IgD-negative memory B cell (primary cell): ENCODE measurements at regions not wholly inside any gene's neighbourhood (a gene's known extent, or its start where the extent isn't known, plus 50 kb on each side); places are given as distances from the start of the nearest gene placed in this dataset.

Source experiments
- H3K27ac Mint-ChIP-seq, 3 donors: one replicate each; pipeline ENCODE4 v1.8.0; 2020 to 2022; ENCODE audit warnings: mild to moderate bottlenecking in 3 of 3, mixed read lengths in 3 of 3, moderate library complexity in 1 of 3
- H3K27me3 Mint-ChIP-seq: one replicate; pipeline ENCODE4 v1.8.0; 2021; ENCODE audit warnings: mixed read lengths
- H3K36me3 Mint-ChIP-seq: one replicate; pipeline ENCODE4 v1.8.0; 2020; ENCODE audit warnings: mild to moderate bottlenecking, mixed read lengths
- H3K4me1 Mint-ChIP-seq, 3 donors: one replicate each; pipeline ENCODE4 v1.8.0; 2020 to 2022; ENCODE audit warnings: mixed read lengths in 3 of 3, mild to moderate bottlenecking in 1 of 3
- H3K4me3 Mint-ChIP-seq, 4 donors: one replicate each; pipeline ENCODE4 v1.8.0; 2020 to 2022; ENCODE audit warnings: mild to moderate bottlenecking in 4 of 4, mixed read lengths in 4 of 4, moderate library complexity in 3 of 4
- H3K9me3 Mint-ChIP-seq, 3 donors: one replicate each; pipeline ENCODE4 v1.8.0; 2020 to 2021; ENCODE audit warnings: mixed read lengths in 3 of 3, mild to moderate bottlenecking in 1 of 3

- no peaks in the 10 kb centered on the region for H3K36me3 Mint-ChIP-seq
- H3K27me3 Mint-ChIP-seq = peaks cover 12% of the 10 kb centered on the region
- H3K27ac Mint-ChIP-seq = no peak overlapping the region
- no peak overlapping the region for H3K4me3 Mint-ChIP-seq
- H3K9me3 Mint-ChIP-seq = peaks cover under 1 to 6% (median 2%) of the 10 kb centered on the region in 3 donors
- H3K4me1 Mint-ChIP-seq = peaks cover 9 to 12% (median 9%) of the 10 kb centered on the region in 3 donors
Observed at GRCh38 chr20:37581246-37581645, 53.6 kb upstream of the BLCAP start.

GRCh38 chr20:37580069-37580468, 52.4 kb upstream of the BLCAP start:
- Mint-ChIP-seq H3K4me3 (peak overlapping the region in 1 of 4 donors; percentile 14), H3K27me3 (peaks cover 12% of the 10 kb centered on the region), H3K9me3 (no peaks in the 10 kb centered on the region), H3K4me1 (peaks cover 12 to 20% (median 13%) of the 10 kb centered on the region in 3 donors), H3K36me3 (no peaks in the 10 kb centered on the region), H3K27ac (no peak overlapping the region)

GRCh38 chr20:37579106-37579505, 51.4 kb upstream of the BLCAP start:
- H3K9me3 Mint-ChIP-seq = no peaks in the 10 kb centered on the region
- H3K27me3 Mint-ChIP-seq = peaks cover 8% of the 10 kb centered on the region

GRCh38 chr20:37577981-37578380, 50.3 kb upstream of the BLCAP start:
- H3K4me3 Mint-ChIP-seq = no peak overlapping the region
- H3K27ac Mint-ChIP-seq = no peak overlapping the region
- H3K4me1 Mint-ChIP-seq = peaks cover 12 to 20% (median 13%) of the 10 kb centered on the region in 3 donors
- peaks cover 11% of the 10 kb centered on the region for H3K27me3 Mint-ChIP-seq
- H3K9me3 Mint-ChIP-seq = no peaks in the 10 kb centered on the region
- H3K36me3 Mint-ChIP-seq = no peaks in the 10 kb centered on the region

More at GRCh38 chr20:37579106-37579505, 51.4 kb upstream of the BLCAP start:
- Mint-ChIP-seq H3K4me1 (peaks cover 12 to 20% (median 13%) of the 10 kb centered on the region in 3 donors), H3K36me3 (no peaks in the 10 kb centered on the region), H3K4me3 (no peak overlapping the region), H3K27ac (no peak overlapping the region)
